IPS-20b (cell line): ENCODE measurements at regions not wholly inside any gene's neighbourhood (a gene's known extent, or its start where the extent isn't known, plus 50 kb on each side); places are given as distances from the start of the nearest gene placed in this dataset.

Source experiments
- H3K27ac ChIP-seq: one replicate; pipeline ENCODE4 v1.5.1; 2013; ENCODE audit warnings: low read length
- H3K27me3 ChIP-seq: 2 replicates; pipeline ENCODE4 v1.6.1; 2013; ENCODE audit warnings: mild to moderate bottlenecking, low read length, inconsistent platforms; ENCODE audit not compliant: insufficient read depth
- H3K36me3 ChIP-seq: 2 replicates; pipeline ENCODE4 v1.6.1; 2013; ENCODE audit warnings: low read depth, mild to moderate bottlenecking, inconsistent platforms, low read length, moderate library complexity; ENCODE audit not compliant: insufficient read depth
- H3K4me1 ChIP-seq: 2 replicates; pipeline ENCODE4 v1.6.1; 2013; ENCODE audit warnings: mild to moderate bottlenecking, control low read depth, inconsistent platforms, low read length, moderate library complexity; ENCODE audit not compliant: insufficient read depth
- H3K4me3 ChIP-seq: 2 replicates; pipeline ENCODE4 v1.5.1; 2013; ENCODE audit warnings: mild to moderate bottlenecking, low read length, inconsistent platforms
- H3K9ac ChIP-seq: 2 replicates; pipeline ENCODE4 v1.6.1; 2013; ENCODE audit warnings: low read depth, mild to moderate bottlenecking, inconsistent platforms, low read length, moderate library complexity
- H3K9me3 ChIP-seq: 2 replicates; pipeline ENCODE4 v1.6.1; 2013; ENCODE audit warnings: mild to moderate bottlenecking, low read depth, low read length, inconsistent platforms; ENCODE audit not compliant: insufficient read depth

DNA sequence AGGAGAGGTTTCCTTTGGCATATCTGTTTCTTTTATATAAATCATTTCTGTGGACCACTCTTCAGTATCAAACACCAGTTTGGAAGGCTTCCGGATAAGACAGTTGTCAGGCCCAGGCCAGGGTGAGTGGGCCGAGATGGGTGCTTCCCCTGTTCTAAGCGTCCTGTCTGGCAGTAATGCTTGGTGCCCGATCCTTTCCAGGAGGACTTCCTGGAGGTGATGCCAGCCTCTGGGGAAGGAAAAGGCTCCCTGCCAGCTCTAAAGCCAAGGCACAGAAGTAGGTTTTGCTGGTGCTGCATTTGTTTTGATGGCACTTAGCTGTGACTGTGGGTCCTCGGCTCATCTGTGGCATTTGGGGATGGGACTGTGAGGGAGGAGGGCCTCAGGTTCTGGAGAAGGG lies 124.4 kb upstream of the RTL1 start:
- Histone ChIP-seq H3K9ac (no peak overlapping the region), H3K36me3 (no peaks in the 10 kb centered on the region), H3K9me3 (peaks cover 12% of the 10 kb centered on the region), H3K27me3 (no peaks in the 10 kb centered on the region; the same call in 1 of the 2 replicates), H3K27ac (no peak overlapping the region), H3K4me1 (no peaks in the 10 kb centered on the region), H3K4me3 (no peak overlapping the region)

DNA sequence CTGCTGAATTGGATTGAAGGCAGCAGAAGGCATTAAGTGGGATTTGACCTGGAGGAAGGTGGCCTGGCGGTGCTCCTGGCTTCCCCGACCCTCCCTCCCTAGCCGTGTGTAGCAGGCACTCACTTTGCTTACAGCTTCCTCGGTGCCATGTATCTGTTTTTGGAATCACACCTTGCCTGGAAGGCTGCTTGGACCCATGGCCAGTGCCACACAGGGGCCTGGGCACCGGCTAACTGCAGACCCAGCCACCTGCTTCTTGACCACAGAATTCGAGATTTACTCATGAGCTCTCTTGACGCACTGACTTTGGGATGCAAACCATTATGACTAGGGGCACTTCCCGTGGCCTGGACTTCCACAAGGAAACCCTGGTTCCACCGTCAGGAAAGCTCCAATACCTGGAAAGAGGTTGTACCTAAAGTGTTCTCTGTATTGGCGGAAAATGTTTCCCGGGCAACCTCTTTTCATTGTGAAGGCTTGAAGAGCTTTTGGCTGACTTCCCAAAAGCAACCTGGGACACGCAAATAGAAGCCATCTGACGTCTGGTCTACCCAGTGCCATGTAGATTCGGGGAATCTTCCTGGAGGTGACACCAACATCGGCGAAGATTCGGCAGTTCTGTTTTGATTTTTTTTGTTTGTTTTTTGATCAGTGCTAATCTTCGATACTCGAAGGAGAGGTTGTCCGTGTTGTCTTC lies 125.6 kb upstream of the RTL1 start:
- peaks cover 1% of the 10 kb centered on the region for H3K9me3 ChIP-seq
- no peaks in the 10 kb centered on the region; the same call in 1 of the 2 replicates for H3K27me3 ChIP-seq
- H3K4me1 ChIP-seq = no peaks in the 10 kb centered on the region
- H3K9ac ChIP-seq = no peak overlapping the region
- no peak overlapping the region for H3K4me3 ChIP-seq
- H3K27ac ChIP-seq = no peak overlapping the region
- no peaks in the 10 kb centered on the region for H3K36me3 ChIP-seq

DNA sequence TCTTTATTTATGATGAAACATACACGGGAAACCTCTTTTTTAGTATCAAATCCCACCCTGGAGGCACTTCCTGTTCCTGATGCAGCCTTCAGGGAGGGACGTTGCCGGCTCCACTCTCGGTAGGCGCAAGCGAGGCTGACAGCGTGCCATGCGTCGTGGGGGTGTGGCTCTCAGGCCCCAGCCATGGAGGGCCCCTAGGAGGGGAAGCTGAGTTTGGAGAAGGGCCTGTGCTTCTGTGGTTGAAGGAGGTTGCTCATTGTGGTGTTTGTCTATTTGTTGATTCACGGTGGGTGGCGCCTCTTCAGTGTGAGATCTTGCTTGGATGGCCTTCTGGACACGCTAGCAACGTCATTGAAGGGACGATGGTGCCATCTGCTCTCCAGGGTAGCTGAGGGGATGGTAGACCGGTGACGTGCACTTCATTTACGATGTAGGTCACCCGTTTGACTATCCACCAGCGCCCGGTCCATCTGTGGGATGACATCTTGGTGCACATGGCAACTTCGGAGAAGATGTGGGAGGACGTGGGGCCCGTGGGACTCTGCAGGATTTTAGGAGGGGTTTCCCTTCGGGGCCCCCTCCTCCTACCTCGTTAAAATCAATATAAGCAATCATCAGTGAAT lies 126.3 kb upstream of the RTL1 start:
- Histone ChIP-seq H3K4me3 (no peak overlapping the region), H3K36me3 (no peaks in the 10 kb centered on the region), H3K27me3 (no peaks in the 10 kb centered on the region; the same call in 1 of the 2 replicates), H3K4me1 (no peaks in the 10 kb centered on the region), H3K9ac (no peak overlapping the region), H3K27ac (no peak overlapping the region), H3K9me3 (no peaks in the 10 kb centered on the region; the same call in none of the 2 replicates)

DNA sequence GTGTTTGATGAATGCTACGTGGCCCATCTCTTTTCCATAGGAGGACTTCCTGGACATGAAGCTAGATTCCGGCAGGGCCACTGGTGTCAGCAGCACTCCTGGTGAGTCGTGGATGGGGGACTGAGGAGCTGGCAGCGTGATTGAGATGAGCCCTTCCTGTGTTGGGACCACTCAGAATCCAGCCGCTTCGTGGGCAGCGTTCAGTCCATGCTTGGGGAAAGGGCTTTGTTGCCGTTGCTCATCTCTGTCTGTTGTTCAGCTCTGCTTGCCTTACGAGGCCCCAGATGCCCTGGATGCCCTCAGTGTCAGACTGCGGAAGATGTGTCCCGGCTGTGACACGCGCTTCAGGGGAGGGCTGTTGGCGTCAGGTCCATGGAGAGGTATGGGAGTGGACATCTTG lies 127.1 kb upstream of the RTL1 start:
- Histone ChIP-seq H3K4me3 (no peak overlapping the region), H3K9me3 (no peaks in the 10 kb centered on the region), H3K9ac (no peak overlapping the region), H3K27me3 (no peaks in the 10 kb centered on the region; the same call in 1 of the 2 replicates), H3K36me3 (no peaks in the 10 kb centered on the region), H3K27ac (no peak overlapping the region), H3K4me1 (no peaks in the 10 kb centered on the region)

DNA sequence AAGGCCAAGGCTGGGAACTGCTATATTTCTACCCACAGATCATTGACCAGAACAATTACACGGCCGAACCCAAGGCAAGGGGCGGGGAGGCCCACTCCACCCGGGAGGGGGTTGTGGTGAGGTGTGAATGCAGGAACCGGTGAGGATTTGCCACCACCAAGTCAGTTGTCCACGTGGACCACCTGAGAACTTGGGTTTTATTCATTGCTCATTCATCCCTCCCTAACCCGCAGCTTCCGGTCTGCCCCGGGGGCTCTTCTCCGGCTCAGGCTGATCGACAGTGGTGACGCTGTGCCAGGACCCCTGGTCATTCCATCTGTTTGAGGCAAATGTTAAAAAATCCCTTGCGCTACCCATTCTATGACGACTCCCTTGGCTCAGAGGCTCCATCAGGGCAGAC lies 127.7 kb upstream of the RTL1 start:
- Histone ChIP-seq H3K27ac (no peak overlapping the region), H3K9ac (no peak overlapping the region), H3K36me3 (no peaks in the 10 kb centered on the region)

DNA sequence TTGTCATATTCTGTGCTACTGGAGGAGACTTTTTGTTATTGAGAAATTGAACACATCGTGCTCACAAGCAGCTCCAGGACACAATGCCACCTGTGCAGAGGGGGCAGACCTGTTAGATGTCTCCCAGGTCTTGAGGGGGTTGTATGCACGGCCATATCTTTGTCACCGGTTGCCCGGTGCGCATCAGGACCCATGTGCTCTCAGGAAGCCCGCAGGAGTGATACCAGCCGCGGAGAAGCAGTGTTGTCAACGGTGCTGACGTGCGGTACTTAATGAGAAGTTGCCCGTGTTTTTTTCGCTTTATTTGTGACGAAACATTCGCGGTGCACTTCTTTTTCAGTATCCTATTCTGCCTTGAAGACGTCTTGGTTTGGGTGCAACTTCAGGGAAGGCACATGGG lies 128.2 kb upstream of the RTL1 start:
- H3K9me3 ChIP-seq = no peaks in the 10 kb centered on the region
- no peaks in the 10 kb centered on the region; the same call in 1 of the 2 replicates for H3K27me3 ChIP-seq
- H3K9ac ChIP-seq = no peak overlapping the region
- H3K4me3 ChIP-seq = no peak overlapping the region
- no peaks in the 10 kb centered on the region for H3K4me1 ChIP-seq
- H3K27ac ChIP-seq = no peak overlapping the region
- H3K36me3 ChIP-seq = no peaks in the 10 kb centered on the region

More for the DNA sequence above, 127.7 kb upstream of the RTL1 start:
- no peaks in the 10 kb centered on the region; the same call in 1 of the 2 replicates for H3K27me3 ChIP-seq
- H3K4me3 ChIP-seq = no peak overlapping the region
- H3K9me3 ChIP-seq = no peaks in the 10 kb centered on the region
- H3K4me1 ChIP-seq = no peaks in the 10 kb centered on the region

DNA sequence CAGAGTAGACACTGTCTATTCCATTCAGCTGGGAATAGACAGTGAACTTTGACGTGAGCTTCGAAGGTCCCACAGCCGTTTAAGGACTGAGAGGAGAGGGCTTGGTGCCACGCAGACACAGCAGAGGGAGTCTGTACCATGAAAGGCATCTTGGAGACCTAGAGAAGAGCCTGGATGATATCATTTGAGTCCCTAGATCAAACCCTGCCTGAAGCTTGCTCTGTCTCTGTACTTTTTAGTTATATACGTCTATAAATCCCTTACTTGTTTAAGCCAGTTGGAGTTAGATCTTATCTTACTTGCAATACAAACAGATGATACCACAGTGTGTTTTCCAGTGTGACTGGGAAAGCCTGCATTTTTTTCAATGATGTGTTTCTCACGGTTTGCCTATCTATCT lies 128.9 kb upstream of the RTL1 start:
- Histone ChIP-seq H3K27ac (no peak overlapping the region), H3K27me3 (no peaks in the 10 kb centered on the region), H3K4me3 (no peak overlapping the region), H3K9me3 (no peaks in the 10 kb centered on the region), H3K4me1 (no peaks in the 10 kb centered on the region), H3K9ac (no peak overlapping the region), H3K36me3 (no peaks in the 10 kb centered on the region)

DNA sequence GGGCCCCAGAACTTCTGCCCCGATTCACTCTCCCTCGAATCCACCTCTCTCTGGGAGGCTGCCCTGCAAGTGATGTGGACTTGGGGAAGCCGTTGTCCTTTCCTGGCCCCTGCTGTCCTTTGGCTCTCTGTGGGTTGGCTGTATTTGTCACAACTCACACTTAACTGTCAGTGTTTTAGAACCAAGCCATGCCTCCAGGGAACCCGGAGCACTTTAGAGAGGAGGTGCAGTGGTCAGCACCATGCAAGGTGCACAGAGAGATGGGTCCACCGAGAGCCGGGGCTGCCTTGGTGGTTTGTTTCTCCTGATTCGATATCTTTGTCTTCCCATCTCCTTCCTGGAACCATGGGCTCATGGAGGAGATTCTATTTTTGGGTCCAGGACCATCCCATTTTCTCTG lies 129.5 kb upstream of the RTL1 start:
- Histone ChIP-seq H3K9ac (no peak overlapping the region), H3K9me3 (no peaks in the 10 kb centered on the region), H3K27me3 (no peaks in the 10 kb centered on the region), H3K4me3 (no peak overlapping the region), H3K4me1 (no peaks in the 10 kb centered on the region), H3K36me3 (no peaks in the 10 kb centered on the region), H3K27ac (no peak overlapping the region)

DNA sequence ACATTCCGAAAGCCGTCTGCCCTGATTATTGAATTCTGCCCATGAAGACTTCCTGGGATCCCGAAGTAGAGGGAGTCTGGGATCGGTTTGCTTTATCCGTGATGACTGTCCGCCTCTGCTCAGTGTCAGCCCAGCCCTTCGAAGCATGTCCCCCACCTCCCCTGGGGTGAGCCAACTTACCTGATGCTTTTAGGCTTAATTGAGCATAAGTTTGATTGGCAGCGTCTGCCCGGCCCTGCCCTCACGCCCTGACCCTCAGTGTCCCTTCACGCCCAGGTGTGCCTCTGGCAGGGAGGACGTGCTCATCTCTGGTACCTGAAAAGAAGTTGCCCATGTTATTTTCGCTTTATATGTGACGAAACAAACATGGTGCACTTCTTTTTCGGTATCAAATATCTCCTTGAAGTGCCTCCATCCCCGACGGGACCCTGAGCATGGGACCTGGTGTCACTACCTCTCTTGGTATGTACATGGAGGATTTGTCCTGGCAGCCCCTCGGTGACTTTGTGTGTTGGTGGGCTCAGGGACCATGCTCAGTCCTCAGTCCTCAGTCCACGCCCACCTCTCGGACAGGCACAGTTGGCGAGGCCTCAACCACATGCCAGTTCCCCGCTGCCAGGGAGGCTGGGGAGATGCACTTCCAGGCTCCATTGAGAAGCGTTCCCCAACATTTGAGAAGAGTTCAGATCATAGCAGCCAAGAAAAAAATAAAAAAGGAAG lies 130.1 kb upstream of the RTL1 start:
- Histone ChIP-seq H3K4me3 (no peak overlapping the region), H3K9me3 (no peaks in the 10 kb centered on the region), H3K27ac (no peak overlapping the region), H3K9ac (no peak overlapping the region), H3K36me3 (no peaks in the 10 kb centered on the region), H3K27me3 (no peaks in the 10 kb centered on the region), H3K4me1 (no peaks in the 10 kb centered on the region)

DNA sequence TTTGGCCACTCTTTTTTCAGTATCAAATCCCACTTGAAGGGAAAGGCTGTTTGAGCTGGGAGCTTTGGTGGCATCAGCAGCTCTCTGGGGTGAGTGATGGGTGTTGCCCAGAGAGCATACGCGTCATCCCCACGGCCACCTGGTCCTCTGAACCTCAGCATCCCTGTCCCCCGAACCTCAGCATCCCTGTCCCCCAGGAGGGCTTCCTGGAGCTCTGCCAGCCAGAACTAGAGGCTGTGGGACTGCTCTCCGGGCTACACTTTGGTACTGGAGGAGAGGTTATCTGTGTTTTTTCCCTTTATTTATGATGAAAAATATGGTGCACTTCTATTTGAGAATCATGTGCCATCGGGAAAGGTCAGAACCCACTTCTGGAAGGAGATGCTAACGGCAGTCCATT lies 131.5 kb upstream of the RTL1 start:
- Histone ChIP-seq H3K27ac (no peak overlapping the region), H3K36me3 (no peaks in the 10 kb centered on the region), H3K9me3 (no peaks in the 10 kb centered on the region), H3K27me3 (no peaks in the 10 kb centered on the region), H3K9ac (no peak overlapping the region), H3K4me1 (no peaks in the 10 kb centered on the region), H3K4me3 (no peak overlapping the region)

DNA sequence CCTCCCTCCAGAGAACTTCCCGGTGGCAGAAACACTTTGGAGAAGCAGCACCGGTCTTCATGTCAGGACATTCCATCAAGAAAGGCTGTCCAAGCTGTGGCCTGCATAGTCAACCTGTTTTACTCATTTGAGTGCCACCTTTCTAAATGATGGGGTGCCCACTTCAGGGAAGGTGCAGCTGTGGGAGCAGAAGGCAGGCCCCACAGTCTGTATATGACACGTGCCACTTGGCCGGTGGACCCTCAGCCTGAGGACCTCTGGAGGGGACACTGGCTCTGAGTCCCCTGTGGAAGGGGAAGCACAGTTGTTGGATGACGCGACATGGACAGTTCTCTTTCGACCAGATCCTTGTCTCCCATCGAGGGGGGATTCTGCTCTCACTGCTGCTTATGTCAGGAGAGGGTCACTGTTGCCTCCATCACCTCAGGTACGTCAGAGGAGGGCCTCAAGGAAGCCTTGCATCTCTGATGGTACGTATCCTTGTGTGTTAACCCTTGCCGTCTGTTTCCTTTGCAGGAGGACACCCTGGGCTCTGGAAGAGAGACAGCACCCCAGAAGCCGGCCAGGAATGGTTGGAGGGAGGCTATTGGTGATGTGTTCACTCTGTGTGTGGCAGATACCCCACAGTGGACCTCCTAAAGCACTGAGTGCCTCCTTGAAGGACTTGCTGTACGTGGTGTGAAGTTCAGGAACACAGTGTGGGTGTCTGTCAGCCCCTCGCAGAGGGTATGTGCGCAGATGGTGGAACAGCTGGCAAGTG lies 132.1 kb upstream of the RTL1 start:
- Histone ChIP-seq H3K4me3 (no peak overlapping the region), H3K27me3 (no peaks in the 10 kb centered on the region), H3K9ac (no peak overlapping the region), H3K9me3 (no peaks in the 10 kb centered on the region), H3K36me3 (no peaks in the 10 kb centered on the region), H3K4me1 (no peaks in the 10 kb centered on the region), H3K27ac (no peak overlapping the region)
